SKM-1 treated with dmso at 0.1 percent for 144 hours (cell line): ENCODE measurements at regions not wholly inside any gene's neighbourhood (a gene's known extent, or its start where the extent isn't known, plus 50 kb on each side); places are given as distances from the start of the nearest gene placed in this dataset.

Experiments used
- DNase-seq: peaks from one replicate; lab custom pipeline; 2025; ENCODE audit not compliant: unreplicated experiment; lab: John Stamatoyannopoulos, UW

- no peak for DNase-seq
Measured at GRCh38 chr4:140281828-140282552, 91.5 kb upstream of the SCOC start.

- DNase-seq = no peak
Measured at GRCh38 chr4:140277576-140277975, 95.9 kb upstream of the SCOC start.

- DNase-seq = no peak
Measured at GRCh38 chr4:140271553-140271952, 101.9 kb upstream of the SCOC start.

- no peak for DNase-seq
Measured at GRCh38 chr4:140269369-140269768, 104.1 kb upstream of the SCOC start.

- no peak for DNase-seq
Measured at GRCh38 chr4:140268186-140268841, 105.1 kb upstream of the SCOC start.

GRCh38 chr4:140267576-140267975 lies 105.9 kb upstream of the SCOC start:
- DNase-seq = no peak

- DNase-seq = no peak
Measured at GRCh38 chr4:140266958-140267568, 106.4 kb upstream of the SCOC start.

GRCh38 chr4:140260227-140260626 lies 106.2 kb upstream of the MAML3 start:
- DNase-seq = no peak

GRCh38 chr4:140258476-140258875 lies 104.5 kb upstream of the MAML3 start:
- no peak for DNase-seq

GRCh38 chr4:140257461-140258305 lies 103.7 kb upstream of the MAML3 start:
- no peak for DNase-seq

GRCh38 chr4:140256941-140257340 lies 103.0 kb upstream of the MAML3 start:
- no peak for DNase-seq

GRCh38 chr4:140256335-140256734 lies 102.4 kb upstream of the MAML3 start:
- no peak for DNase-seq

- DNase-seq = no peak
Measured at GRCh38 chr4:140255927-140256326, 101.9 kb upstream of the MAML3 start.

GRCh38 chr4:140255467-140255866 lies 101.5 kb upstream of the MAML3 start:
- DNase-seq = no peak

GRCh38 chr4:140254651-140255299 lies 100.8 kb upstream of the MAML3 start:
- DNase-seq = no peak

GRCh38 chr4:140253556-140254027 lies 99.6 kb upstream of the MAML3 start:
- DNase-seq = no peak

GRCh38 chr4:140252742-140253555 lies 99.0 kb upstream of the MAML3 start:
- peak; percentile 55 for DNase-seq

GRCh38 chr4:140252141-140252741 lies 98.3 kb upstream of the MAML3 start:
- DNase-seq = no peak

- no peak for DNase-seq
Measured at GRCh38 chr4:140251571-140251970, 97.6 kb upstream of the MAML3 start.
